ENCODE measurements at regions not wholly inside any gene's neighbourhood (a gene's known extent, or its start where the extent isn't known, plus 50 kb on each side); places are given as distances from the start of the nearest gene placed in this dataset.

GRCh38 chr10:44492678-44493077, 107.8 kb upstream of the CXCL12 start:
- Histone ChIP-seq H3K4me2 (no peak overlapping the region), H3K4me3 (no peak overlapping the region), H3K27ac (no peak overlapping the region), H3K36me3 (replicated peaks; ENCODE audit: insufficient read depth, low read depth) (no peaks in the 10 kb centered on the region), H3K4me1 (ENCODE audit: insufficient read depth) (no peaks in the 10 kb centered on the region), H2AFZ (no peak overlapping the region), H3K79me2 (no peaks in the 10 kb centered on the region), H3K9me2 (replicated peaks; ENCODE audit: insufficient read depth) (no peaks in the 10 kb centered on the region), H3K27me3 (no peaks in the 10 kb centered on the region), H4K20me1 (ENCODE audit: insufficient read depth, poor library complexity, severe bottlenecking) (no peaks in the 10 kb centered on the region), H3K9me3 (ENCODE audit: low read depth) (no peaks in the 10 kb centered on the region)
- TF ChIP-seq CTCF (IDR thresholded peaks at IDR 0.05; ENCODE audit: poor library complexity), result no peak
- no peak for TF ChIP-seq EZH2phosphoT487 (IDR thresholded peaks at IDR 0.05; ENCODE audit: low read depth, severe bottlenecking, unreplicated experiment)
- no peak for TF ChIP-seq EZH2 (IDR thresholded peaks at IDR 0.05; ENCODE audit: borderline replicate concordance)
- DNase-seq (ENCODE audit: low spot score), result no peak
- 47% methylated on average over 3 of the region's 3 CpGs for WGBS (ENCODE audit: low lambda C conversion rate, missing lambda C conversion rate)

DNA sequence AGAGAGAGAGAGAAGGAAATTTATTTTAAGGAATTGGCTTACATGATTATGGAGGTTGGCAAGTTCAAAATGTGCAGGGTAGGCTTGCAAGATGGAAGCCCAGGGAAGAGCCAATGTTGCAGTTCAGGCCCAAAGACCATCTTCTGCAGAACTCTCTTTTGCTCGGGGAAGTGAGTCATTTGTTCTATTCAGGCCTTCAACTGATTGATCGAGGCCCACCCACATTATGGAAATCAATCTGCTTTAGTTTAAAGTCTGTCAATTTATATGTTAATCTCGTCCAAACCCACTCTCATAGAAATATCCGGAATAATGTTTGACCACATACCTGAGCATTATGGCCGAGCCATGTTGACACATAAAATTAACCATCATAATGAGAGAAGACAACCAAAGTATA, 113.3 kb upstream of the CXCL12 start:
- Histone ChIP-seq H3K36me3 (replicated peaks; ENCODE audit: insufficient read depth, low read depth) (no peaks in the 10 kb centered on the region), H3K27ac (no peak overlapping the region), H3K27me3 (no peaks in the 10 kb centered on the region), H3K4me3 (no peak overlapping the region), H3K79me2 (no peaks in the 10 kb centered on the region), H2AFZ (no peak overlapping the region), H3K9me2 (replicated peaks; ENCODE audit: insufficient read depth) (no peaks in the 10 kb centered on the region), H4K20me1 (ENCODE audit: insufficient read depth, poor library complexity, severe bottlenecking) (no peaks in the 10 kb centered on the region), H3K9me3 (ENCODE audit: low read depth) (no peaks in the 10 kb centered on the region), H3K4me1 (ENCODE audit: insufficient read depth) (no peaks in the 10 kb centered on the region), H3K4me2 (no peak overlapping the region)
- WGBS (ENCODE audit: low lambda C conversion rate, missing lambda C conversion rate), result 51% methylated on average over 5 of the region's 5 CpGs
- TF ChIP-seq EZH2phosphoT487 (IDR thresholded peaks at IDR 0.05; ENCODE audit: low read depth, severe bottlenecking, unreplicated experiment) (no peak), CTCF (IDR thresholded peaks at IDR 0.05; ENCODE audit: poor library complexity) (no peak), EZH2 (IDR thresholded peaks at IDR 0.05; ENCODE audit: borderline replicate concordance) (no peak)
- no peak for DNase-seq (ENCODE audit: low spot score)

DNA sequence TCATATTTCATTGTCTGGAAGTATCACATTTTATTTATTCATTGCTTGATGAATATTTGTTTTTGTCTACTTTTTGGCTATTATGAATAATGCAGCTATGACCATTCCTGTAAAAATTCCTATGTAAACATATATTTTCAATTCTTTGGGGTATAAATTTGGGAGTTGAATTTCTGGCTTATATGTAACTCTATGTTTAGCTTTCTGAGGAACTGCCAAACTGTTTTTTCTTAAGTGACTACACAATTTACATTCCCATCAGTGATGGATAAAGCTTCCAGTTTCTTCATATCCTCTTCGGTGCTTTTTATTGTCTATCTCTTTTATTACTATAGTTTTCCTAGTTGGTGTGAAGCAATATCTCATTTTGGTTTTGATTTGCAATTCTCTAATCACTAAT, 115.6 kb upstream of the CXCL12 start:
- 0% methylated on average over 1 of the region's 1 CpG for WGBS (ENCODE audit: low lambda C conversion rate, missing lambda C conversion rate)
- no peaks in the 10 kb centered on the region for H3K9me3 ChIP-seq (ENCODE audit: low read depth)
- H3K27me3 ChIP-seq, result no peaks in the 10 kb centered on the region
- DNase-seq (ENCODE audit: low spot score), result no peak
- H3K36me3 ChIP-seq (replicated peaks; ENCODE audit: insufficient read depth, low read depth), result no peaks in the 10 kb centered on the region
- TF ChIP-seq EZH2phosphoT487 (IDR thresholded peaks at IDR 0.05; ENCODE audit: low read depth, severe bottlenecking, unreplicated experiment) (no peak), CTCF (IDR thresholded peaks at IDR 0.05; ENCODE audit: poor library complexity) (no peak), EZH2 (IDR thresholded peaks at IDR 0.05; ENCODE audit: borderline replicate concordance) (no peak)
- H3K4me1 ChIP-seq (ENCODE audit: insufficient read depth), result no peaks in the 10 kb centered on the region
- H3K4me3 ChIP-seq, result no peak overlapping the region
- no peak overlapping the region for H2AFZ ChIP-seq
- no peak overlapping the region for H3K27ac ChIP-seq
- H3K4me2 ChIP-seq, result no peak overlapping the region
- H4K20me1 ChIP-seq (ENCODE audit: insufficient read depth, poor library complexity, severe bottlenecking), result no peaks in the 10 kb centered on the region
- H3K79me2 ChIP-seq, result no peaks in the 10 kb centered on the region
- no peaks in the 10 kb centered on the region for H3K9me2 ChIP-seq (replicated peaks; ENCODE audit: insufficient read depth)

GRCh38 chr10:44506386-44506785, 121.5 kb upstream of the CXCL12 start:
- WGBS (ENCODE audit: low lambda C conversion rate, missing lambda C conversion rate), result 77% methylated on average over 3 of the region's 3 CpGs
- no peak overlapping the region for H2AFZ ChIP-seq
- TF ChIP-seq CTCF (IDR thresholded peaks at IDR 0.05; ENCODE audit: poor library complexity), result no peak
- TF ChIP-seq EZH2 (IDR thresholded peaks at IDR 0.05; ENCODE audit: borderline replicate concordance), result no peak
- TF ChIP-seq EZH2phosphoT487 (IDR thresholded peaks at IDR 0.05; ENCODE audit: low read depth, severe bottlenecking, unreplicated experiment), result no peak
- H3K9me3 ChIP-seq (ENCODE audit: low read depth), result no peaks in the 10 kb centered on the region
- no peaks in the 10 kb centered on the region for H4K20me1 ChIP-seq (ENCODE audit: insufficient read depth, poor library complexity, severe bottlenecking)
- no peaks in the 10 kb centered on the region for H3K36me3 ChIP-seq (replicated peaks; ENCODE audit: insufficient read depth, low read depth)
- H3K4me1 ChIP-seq (ENCODE audit: insufficient read depth), result no peaks in the 10 kb centered on the region
- H3K27ac ChIP-seq, result no peak overlapping the region
- no peaks in the 10 kb centered on the region for H3K9me2 ChIP-seq (replicated peaks; ENCODE audit: insufficient read depth)
- H3K4me2 ChIP-seq, result no peak overlapping the region
- H3K27me3 ChIP-seq, result no peaks in the 10 kb centered on the region
- no peak overlapping the region for H3K4me3 ChIP-seq
- no peaks in the 10 kb centered on the region for H3K79me2 ChIP-seq
- no peak for DNase-seq (ENCODE audit: low spot score)

Data from hepatocyte (in vitro differentiated cells).